ENCODE measurements at regions not wholly inside any gene's neighbourhood (a gene's known extent, or its start where the extent isn't known, plus 50 kb on each side); places are given as distances from the start of the nearest gene placed in this dataset.

DNA sequence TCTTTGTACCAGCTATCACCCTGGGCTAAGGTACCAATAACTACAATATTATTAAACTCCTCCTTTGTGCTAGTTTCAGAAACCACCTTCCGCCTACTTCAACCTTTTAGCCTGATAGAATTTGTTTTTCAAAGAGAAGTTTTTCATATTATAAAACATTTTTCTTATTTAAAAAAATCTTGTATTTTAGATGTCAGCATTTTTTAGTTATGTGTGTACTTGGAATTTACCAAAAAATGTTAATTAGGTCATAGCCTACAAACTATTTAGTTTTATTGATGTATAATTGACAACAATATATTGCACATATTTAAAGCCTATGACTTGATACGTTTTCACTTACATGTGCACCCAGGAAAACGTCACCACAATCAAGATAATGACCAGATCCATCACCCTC is 1097.6 kb downstream of the JRKL start:
- TF ChIP-seq CTCF (IDR thresholded peaks at IDR 0.05) (no peak), GATA2 (CRISPR knock-in tag; IDR thresholded peaks at IDR 0.05) (no peak), YY1 (IDR thresholded peaks at IDR 0.05; ENCODE audit: low read depth) (no peak)

Measured in SK-N-SH (cell line).